HG02588 (cell line): ENCODE measurements at regions not wholly inside any gene's neighbourhood (a gene's known extent, or its start where the extent isn't known, plus 50 kb on each side); places are given as distances from the start of the nearest gene placed in this dataset.
A peak's percentile ranks its signal among the peaks of the same experiment; 100 is the strongest.

Source experiments
- ATAC-seq: cut with Tn5 transposase; IDR thresholded peaks from one replicate; pipeline ENCODE4 v1.9.1; 2021; ENCODE audit warnings: mild to moderate bottlenecking, moderate library complexity; ENCODE audit not compliant: unreplicated experiment

DNA sequence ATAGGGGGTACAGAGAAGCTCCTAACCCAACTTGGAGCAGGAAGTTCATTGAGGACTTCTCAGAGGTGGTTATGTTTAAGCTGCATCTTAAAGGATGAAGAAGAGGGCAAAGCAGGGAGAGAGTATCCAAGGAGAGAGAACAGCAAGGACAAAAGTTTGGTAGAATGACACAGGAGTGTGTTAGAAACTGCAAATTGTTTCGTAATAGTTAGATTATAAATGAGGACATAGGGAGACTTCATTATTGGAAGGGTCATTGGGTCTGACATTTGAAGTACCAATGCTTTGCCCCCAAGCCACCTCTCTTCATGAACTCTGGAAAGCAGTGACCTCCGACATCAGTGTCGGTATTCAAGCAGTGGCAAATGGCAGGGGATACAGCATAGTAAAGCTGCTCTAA is 209.6 kb upstream of the JUN start:
- ATAC-seq = no peak

DNA sequence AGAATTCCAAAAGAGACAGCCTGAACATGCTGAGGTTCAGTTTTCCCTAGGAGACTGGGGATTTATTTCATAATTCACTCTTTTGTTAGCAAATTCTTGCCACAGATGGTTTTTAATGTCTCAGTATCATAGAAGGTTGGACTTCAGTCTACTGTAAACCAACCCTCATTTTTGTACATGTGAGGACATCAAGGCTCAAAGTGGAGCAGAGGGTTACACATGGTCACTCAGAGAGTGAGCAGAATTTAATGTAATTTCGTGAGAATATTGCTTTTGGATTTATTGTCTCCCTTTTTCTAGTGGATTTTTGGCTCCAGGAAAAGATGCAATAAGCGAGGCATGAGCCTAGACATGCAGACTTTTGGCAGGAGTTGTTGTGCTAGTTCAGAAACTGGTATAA is 210.8 kb upstream of the JUN start:
- ATAC-seq = no peak

DNA sequence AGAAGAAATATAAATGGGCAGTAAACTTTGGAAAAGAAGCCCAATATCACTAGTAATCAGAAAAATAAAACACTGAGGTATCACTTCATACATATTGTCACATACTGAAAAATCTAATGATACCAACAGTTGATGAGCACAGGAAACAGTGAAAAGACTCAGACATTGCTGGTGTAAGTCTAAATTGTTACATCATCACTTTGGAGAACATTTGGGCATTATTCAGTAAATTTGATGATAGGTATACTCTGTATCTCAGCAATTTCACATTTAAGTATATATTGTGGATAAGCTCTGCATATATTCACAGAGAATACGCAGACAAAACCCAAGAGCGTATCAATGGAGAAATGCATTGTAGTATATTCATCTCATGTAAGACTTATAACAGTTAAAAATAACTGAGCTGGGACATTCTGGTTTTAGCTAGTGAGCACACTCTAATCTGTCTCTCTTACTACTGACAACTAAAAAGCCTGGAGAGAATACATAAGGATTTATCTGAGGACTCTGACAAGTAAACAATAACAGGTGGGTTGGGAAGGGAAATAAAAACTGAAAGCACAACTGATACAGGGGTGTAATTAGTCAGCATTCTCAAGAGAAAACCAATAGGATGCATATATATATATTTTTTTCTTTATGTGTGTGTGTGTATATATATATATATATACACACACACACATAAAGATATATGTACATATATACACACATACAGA is 212.7 kb upstream of the JUN start:
- ATAC-seq = peak; percentile 60

DNA sequence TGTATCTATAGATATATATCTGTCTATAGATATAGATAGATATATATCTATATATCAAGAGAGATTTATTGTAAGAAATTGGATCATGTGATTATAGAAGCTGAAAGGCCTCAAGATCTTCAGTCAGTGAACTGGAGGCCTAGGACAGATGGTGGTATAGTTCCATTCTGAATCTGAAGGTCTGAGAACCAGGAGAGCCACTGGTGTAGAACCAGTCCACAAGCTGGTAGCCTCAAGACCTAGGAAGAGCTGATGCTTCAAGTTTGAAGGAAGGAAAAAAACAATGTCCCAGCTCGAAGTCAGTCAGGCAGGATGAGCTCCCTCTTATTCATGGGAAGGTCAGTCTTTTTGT is 213.2 kb upstream of the JUN start:
- ATAC-seq = peak; percentile 40

DNA sequence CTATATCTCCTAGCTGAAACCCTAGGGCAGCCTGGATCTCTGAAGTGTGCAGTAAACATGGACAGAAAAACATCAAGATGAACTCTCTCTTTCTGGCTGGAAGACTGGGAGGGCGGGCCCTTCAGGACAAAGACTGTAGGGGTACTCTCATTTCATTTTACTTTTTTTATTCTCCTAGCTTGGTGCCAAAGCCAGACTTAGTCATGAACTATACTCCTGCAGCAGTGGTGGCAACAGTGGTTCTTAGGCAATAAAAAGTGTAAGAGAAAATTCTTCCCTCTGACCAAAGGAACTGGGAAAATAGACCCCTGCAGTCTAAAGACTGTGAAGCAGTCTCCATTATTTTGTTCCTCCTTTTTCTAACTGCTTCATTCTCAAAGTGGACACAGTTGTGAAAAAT is 213.8 kb upstream of the JUN start:
- no peak for ATAC-seq

DNA sequence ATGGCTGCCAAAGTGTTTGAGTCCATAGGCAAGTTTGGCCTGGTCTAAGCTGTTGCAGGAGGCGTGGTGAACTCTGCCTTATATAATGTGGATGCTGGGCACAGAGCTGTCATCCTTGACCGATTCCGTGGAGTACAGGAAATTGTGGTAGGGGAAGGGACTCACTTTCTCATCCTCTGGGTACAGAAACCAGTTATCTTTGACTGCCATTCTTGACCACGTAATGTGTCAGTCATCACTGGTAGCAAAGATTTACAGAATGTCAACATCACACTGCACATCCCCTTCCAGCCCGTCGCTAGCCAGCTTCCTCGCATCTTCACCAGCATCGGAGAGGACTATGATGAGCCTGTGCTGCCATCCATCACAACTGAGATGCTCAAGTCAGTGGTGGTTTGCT is 215.8 kb upstream of the JUN start:
- no peak for ATAC-seq

DNA sequence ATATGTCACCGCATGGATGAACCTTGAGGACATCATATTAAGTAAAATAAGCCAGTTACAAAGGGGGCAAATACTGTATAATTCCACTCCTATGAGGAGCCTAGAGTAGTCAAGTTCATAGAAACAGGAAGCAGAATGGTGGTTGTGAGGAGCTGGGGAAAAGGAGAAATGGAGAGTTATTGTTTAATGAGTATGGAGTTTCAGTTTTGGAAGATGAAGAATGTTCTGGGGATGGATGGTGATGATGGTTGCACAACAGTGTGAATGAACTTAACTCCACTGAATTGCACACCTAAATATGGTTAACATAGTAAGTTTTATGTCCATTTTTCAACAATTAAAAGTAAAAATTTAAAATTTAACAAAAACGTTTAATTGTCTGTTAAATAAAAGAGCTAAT is 220.9 kb upstream of the JUN start:
- ATAC-seq = no peak

DNA sequence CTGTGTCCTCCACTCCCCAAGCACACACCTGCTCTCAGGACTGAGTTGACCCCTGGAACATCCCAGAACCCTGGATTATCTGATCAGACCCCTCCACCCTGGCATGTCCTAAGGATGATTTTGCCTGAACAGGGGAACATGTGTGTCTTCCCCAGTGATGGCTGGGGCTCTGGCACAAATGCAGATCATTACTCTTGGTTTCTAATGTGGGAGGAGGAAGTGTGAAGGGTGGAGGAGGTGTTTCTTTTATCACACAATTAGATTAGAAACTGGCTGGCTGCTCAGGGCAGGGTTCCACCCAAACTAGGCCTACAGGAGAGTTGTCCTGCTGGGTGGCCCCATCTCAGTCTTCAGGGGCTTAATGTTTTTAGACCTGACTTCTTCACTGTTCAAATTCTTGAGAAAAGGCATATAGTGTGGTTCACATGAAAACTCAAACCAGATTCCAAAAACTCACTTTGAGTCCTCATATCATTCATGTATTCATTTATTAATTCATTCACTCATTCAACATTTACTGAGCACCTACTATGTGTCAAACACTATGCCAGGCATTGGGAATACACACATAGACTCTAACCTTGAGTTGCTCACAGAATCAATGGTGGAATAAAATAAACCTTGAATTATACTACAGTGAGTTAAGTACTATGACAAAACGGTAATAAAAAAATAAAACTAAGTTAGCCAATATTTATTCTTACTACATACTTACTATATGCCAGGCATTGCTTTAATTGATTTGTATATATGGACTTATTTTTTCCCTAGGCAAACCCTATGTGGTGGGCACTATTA is 221.8 kb upstream of the JUN start:
- peak; percentile 45 for ATAC-seq

DNA sequence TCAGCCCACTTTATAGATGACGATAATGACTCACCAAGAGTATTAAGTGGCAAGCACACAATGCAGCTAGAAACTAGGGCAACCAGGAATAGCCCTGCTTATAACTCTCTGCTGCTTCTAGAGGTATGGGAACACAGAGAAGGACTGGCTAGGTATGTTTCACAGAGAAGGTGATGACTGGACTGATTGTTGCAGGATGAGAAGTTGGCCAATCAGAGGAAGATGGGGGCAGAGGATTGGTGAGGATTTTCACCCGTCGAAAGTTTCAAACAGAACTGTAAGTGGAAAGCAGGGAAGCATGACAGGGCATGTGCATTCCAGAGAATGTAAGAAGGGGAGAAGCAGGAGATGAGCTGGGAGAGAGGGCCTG is 222.4 kb upstream of the JUN start:
- ATAC-seq = no peak

DNA sequence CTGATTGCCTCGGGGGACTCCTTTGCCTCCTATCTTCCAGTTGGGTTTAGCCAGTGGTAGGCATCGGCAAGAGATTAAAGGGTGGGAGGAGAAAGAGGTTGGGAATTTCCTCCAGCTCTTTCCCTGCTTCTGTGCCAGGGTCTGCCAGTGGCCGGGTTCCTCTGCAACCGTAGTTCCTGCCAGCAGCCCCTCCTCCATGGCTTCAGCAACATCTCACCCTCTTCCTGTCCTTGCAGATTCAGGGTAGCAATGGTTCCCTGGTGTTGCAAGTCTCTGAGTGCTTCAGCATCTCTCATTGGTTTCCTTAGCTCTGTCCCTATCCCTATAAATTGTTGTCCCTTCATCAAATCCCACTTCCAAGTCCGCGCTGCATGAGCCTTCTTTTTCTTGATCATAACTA is 223.1 kb upstream of the JUN start:
- no peak for ATAC-seq

DNA sequence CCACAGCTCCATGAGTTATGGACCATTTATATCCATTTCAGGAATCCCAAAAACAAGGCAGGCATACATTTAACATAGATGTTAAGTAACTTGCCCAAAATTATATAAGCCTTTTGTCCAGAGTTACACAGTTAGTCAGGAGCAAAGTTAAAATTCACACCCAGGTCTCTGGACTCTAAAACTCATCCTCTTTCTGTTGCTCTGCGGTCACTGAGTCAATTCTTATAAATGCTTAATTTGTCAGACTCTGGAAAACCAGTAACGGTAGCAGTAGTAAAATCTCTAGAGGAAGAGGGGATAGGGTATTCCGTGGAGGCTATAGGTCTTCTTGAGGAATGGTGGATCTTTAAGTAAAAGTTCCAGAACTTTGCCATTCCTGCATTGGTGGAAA is 223.6 kb upstream of the JUN start:
- no peak for ATAC-seq

DNA sequence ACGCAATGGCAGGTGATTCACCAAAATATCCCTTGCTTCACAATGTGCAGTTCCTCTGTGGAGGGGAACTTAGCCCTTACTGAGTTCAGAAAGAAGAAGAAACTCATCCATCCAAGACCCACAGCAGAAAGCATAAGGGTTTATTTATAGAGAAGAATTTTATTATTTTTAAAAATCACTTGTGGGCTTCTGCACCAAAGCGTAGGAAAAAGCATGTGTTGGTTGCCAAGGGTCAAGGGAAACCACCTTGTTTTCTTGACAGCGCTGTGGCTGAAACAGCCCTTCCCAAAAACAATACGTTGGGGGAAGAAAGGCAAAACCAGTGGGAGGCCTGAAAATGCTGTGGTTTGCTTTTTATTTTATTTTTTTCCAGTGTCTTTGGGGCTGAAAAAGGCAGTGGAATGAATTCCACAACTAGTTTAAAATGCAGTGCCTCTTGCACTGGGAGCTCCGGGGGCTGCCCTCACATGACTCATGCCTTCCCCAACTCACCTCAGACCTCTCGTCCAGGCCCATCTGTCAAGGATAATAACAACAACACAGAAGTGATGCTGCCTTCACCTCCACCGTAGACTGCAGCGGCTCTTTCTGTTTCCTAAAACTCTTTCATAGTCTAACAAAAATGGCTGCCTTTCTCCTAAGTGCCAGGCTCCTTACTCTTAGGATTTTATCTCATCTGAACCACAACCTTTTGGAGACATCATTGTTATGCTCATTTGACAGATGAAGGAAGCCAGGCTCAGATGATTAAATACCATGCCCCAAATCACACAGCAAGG is 224.2 kb upstream of the JUN start:
- ATAC-seq = peak; percentile 49

DNA sequence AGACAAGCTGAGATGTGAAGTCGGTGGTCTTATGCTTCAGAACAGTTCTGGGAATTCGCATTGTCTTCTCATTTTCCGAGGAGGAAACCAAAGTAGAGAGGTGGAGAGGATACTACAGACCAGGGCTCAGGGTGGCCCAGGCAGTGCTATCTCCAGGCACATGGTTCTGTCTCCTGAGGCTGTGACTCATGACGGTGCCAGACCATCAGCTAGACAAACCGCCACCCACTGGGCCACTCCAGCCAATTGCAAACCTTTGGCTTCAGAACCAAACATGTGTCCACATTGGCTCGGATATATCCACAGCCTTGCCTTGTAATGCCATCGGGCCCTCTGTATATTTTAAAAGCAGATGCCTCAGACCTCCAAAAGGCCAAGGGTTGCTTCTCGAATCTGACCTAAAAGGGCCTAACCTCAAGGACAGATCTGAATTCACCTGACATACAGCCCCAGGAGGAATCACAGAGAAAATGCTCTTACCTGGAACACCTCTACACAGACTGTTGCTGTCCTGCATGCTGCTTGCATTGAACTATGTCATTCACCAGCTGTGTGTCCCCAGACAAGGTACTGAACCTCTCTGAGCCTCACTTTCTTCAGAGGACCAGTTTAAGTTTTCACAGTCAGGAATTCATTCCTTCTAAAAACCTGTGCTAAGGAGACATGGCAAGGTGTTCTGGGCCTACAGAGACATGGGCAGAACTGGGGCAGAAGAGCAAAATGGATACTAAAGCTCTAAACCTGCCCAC is 224.9 kb upstream of the JUN start:
- ATAC-seq = no peak

DNA sequence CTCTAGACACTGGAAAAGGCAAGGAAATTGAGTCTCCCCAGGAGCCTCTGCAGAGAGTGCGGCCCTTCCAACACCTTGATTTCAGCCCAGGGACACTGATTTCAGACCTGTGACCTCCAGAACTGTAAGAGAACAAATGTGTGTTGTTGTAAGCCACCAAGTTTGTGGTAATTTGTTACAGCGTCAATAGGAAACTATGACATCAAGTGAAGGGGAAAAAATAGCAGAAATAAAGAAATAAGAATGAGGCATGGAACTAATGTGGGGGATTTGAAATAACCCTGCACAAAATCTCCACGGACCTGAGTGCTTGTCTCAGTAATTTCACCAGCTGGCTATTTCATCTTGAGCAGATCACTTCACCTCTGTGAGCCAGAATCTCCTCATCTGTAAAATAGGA is 227.8 kb upstream of the JUN start:
- no peak for ATAC-seq

DNA sequence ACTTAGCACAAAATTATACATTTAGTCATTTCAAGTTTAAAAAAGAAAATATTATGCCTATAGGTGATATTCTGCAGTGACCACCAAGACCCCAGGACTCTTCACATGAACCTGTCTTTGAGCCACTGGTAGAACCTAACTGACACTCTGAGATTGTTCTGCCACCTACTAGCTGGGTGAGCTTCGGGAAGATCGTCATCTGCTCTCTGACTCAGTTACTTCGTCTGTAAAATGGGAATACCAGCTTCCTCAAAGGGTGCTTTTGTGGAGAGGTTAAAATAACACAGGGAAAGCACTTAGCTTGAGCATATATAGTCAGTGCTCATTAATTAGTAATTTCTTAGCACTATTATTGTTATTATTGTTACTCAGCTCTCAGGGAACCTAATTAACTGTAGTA is 228.5 kb upstream of the JUN start:
- ATAC-seq = no peak

DNA sequence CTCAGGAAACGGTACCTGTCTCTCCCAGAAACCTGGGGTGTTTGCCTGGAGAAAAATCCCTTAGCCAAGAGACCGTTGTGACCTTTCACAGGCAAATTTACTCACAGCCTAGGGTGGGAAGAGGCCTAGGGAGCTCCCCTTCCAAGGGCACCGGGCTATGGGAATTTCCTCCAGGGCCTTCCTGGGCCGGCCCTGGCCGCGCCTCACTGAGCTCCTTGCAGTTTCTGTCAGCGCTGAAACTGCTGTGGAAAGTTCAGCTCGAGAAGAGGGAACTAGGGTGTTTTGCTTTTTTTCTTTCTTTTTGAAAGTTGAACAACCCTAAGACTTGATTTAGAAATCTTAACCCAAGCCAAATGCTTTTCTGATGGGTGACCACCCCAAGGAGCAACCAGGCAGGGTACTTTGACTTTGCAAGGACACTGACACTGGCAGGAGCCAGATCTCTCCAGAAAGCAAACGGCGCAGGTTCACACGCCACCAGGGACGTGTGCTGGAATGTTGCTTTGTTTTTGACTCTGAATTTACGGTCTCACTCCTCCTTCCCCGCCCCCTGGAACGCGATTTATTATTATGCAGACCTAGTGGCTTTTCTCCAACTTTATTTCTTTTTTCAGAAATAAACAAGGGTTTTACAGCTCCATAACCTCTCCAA is 229.6 kb upstream of the JUN start:
- peak; percentile 60 for ATAC-seq

DNA sequence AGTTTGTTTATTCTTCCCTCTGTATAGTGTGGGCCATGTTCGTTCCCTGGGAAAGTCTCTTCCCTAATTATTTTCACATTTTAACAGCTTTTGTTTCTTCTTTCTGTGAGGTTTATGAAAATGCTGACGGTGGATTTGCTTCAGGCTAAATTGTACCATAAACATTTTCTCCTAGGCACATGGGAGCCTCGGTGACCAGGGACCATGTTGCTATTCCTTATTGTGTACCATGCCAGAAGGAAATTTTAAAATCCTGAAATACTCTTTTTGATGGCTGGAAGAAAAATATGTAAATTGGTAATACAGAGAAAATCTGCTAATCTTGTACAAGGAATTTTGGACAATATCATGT is 230.1 kb upstream of the JUN start:
- no peak for ATAC-seq

DNA sequence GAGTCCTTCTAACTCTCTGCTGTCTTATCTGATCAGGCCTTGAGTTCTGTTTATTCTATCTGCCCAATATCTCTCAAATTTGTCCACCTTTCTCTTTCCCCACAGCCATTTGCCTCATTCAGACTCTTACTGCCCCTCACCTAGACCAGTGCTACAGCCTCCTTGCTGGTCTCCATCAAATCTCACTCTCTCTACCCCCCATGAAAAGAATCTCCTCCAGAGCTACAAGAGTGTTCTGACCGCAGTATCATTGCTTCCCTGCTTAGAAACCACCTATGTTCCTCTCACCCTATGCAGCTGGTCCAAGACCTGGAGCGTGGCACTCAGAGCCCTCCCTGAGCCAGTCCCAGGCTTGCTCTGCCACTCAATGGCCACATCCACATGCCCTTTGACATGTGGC is 231.0 kb upstream of the JUN start:
- ATAC-seq = no peak

DNA sequence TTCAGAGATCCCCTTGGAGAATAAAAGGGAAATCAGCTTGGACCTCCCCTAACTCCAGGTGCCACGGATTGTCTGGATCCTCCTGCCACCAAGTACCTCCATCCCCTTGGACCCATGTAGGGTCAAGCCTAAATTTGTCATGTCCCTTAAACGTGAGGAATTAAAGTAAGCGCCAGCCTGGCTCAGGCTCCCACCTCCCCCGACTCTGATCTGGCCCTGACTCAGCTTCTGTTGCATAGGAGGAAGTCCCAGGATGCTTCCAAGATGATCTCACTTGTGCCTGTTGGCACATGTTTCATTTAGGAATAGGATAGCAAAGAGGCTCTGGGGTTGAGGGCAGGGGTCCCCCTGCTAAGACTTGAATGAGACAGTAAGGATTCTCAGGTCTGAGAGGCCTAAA is 231.9 kb upstream of the JUN start:
- ATAC-seq = no peak

DNA sequence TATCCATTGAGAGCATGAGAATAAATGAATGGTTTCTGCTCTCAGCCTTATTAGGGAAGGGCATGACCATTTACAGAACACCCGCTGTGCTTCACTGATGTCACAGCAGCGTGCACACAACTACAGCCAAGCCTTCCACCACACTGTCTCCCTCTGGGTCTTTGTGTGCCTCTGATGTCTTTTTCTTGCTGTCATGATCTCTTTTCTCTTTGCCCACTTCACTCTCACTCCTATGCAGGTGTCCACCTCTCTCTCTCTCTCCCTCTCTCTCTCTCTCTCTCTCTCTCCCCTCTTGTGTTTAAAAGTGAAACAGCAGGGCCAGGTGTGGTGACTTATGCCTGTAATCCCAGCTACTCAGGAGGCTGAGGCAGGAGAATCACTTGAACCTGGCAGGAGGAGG is 232.5 kb upstream of the JUN start:
- ATAC-seq = no peak
